ENCODE measurements at regions not wholly inside any gene's neighbourhood (a gene's known extent, or its start where the extent isn't known, plus 50 kb on each side); places are given as distances from the start of the nearest gene placed in this dataset.

DNA sequence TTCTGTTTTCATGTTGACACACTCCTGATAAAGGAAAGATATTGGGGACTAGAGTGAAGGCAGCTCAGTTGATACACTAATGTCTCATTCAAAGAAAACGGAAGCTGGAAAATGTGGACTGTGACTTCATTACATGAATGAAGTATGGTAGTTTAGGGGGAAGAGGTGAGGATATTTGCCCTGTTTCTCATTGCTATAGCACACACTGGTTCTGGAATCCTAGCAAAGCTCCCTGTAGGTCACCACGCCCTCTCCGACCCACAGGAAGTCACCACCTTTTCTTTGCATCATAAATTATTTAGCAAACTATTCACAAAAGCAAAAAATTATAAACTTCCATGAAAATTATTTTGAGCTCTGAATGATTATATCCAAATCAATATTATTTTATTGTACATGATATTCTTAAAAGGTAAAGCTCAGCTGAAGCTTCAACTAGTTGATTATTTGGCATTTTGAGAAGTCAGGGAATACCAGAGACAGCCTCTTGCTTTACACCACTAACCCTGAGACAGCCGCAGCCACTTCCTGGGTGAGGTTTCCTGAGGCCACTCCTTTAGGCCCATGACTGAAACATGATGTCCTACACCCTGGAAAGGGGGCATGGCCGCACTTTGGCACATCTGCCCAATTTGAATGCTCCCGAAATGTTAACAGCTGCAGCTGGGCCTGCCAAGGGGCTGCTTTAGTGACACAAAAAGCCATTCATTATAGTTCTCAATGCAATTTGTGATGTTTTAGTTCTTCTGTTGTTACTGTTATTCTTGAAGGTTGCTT is 50.0 kb upstream of the WDFY2 start:
- H4K8ac ChIP-seq (ENCODE audit: extremely low read depth, insufficient read depth, low read length) = 0 out of 2 replicates have a peak overlapping the region, but pooled peaks have one; percentile 14
- DNase-seq (ENCODE audit: low read depth in 1 of 2, low spot score in 2 of 2) (no peak), FAIRE-seq (no peak)
- H3K36me3 ChIP-seq (ENCODE audit: control insufficient read depth in 2 of 4, insufficient read depth in 4 of 4, low read length in 3 of 4) = no peaks in the 10 kb centered on the region
- no peak overlapping the region for H3K4me2 ChIP-seq (ENCODE audit: insufficient read depth in 1 of 2, low read depth in 2 of 2, low read length in 2 of 2)
- WGBS, 2 experiments (ENCODE audit: extremely low coverage in 1 of 2, insufficient coverage in 1 of 2, insufficient read length in 1 of 2, insufficient replicate concordance in 2 of 2, low coverage in 1 of 2, low lambda C conversion rate in 2 of 2, missing lambda C conversion rate in 1 of 2) = 87% methylated on average over 6 of the region's 6 CpGs; no CpG with 5 or more reads in 1 of the 2 experiments
- no peak overlapping the region for H3K4me3 ChIP-seq (ENCODE audit: extremely low read depth in 1 of 4, insufficient read depth in 2 of 4, low read depth in 3 of 4, low read length in 4 of 4)
- no peak overlapping the region for H3K4ac ChIP-seq (replicated peaks; ENCODE audit: insufficient read length, low read depth, low read length)
- no peaks in the 10 kb centered on the region for H3K9me3 ChIP-seq (ENCODE audit: insufficient read depth in 2 of 2, low read depth in 1 of 2, low read length in 1 of 2)
- no peak overlapping the region for H3K14ac ChIP-seq (ENCODE audit: insufficient read length)
- no peaks in the 10 kb centered on the region for H4K20me1 ChIP-seq (replicated peaks in 1 of 2; ENCODE audit: control insufficient read depth in 1 of 2, insufficient read depth in 2 of 2, low read length in 2 of 2)
- H4K91ac ChIP-seq (replicated peaks; ENCODE audit: insufficient read length, low read length) = no peak overlapping the region
- H3K27ac ChIP-seq (ENCODE audit: low read depth, low read length) = no peak overlapping the region
- H2BK12ac ChIP-seq (ENCODE audit: low read depth, low read length) = no peak overlapping the region
- H2AK5ac ChIP-seq (ENCODE audit: low read depth, low read length) = no peak overlapping the region
- ChIA-PET CTCF (ENCODE audit: partially characterized antibody) (interaction anchor here (1.5 to 1.6 kb wide), 2 partner anchors 26 to 58 kb away, joined by 3 read pairs; no protein-coding TSS in a partner anchor), POLR2A (ENCODE audit: partially characterized antibody) (interaction anchor here (0.8 to 2.1 kb wide), 3 partner anchors 8 to 81 kb away, joined by 3 to 4 read pairs (median 3); partner anchors contain the start of gene INTS6)
- no peak overlapping the region for H2BK15ac ChIP-seq (ENCODE audit: low read length)
- no peak overlapping the region for H4K5ac ChIP-seq (ENCODE audit: insufficient read length, low read depth, low read length)
- H3K79me1 ChIP-seq (ENCODE audit: low read depth, low read length) = no peaks in the 10 kb centered on the region
- no peak overlapping the region for H3K9ac ChIP-seq (replicated peaks in 1 of 4; ENCODE audit: extremely low read depth in 1 of 4, low read depth in 3 of 4, low read length in 3 of 4)
- no peak overlapping the region for H2BK5ac ChIP-seq (ENCODE audit: low read depth, low read length)
- H3K18ac ChIP-seq (ENCODE audit: extremely low read depth, low read length) = no peak overlapping the region
- no peak overlapping the region for H3K56ac ChIP-seq (replicated peaks; ENCODE audit: insufficient read length, low read depth, low read length)
- no peak overlapping the region for H2BK120ac ChIP-seq (replicated peaks; ENCODE audit: low read depth, low read length)
- H2AFZ ChIP-seq (ENCODE audit: low read length) = 0 out of 2 replicates have a peak overlapping the region, but pooled peaks have one; percentile 68
- no peaks in the 10 kb centered on the region for H3K27me3 ChIP-seq (replicated peaks in 1 of 4; ENCODE audit: control insufficient read depth in 3 of 4, extremely low read depth in 1 of 4, insufficient read depth in 3 of 4, low read length in 3 of 4)
- H3K23ac ChIP-seq (ENCODE audit: insufficient read length) = no peak overlapping the region
- H2BK20ac ChIP-seq (ENCODE audit: low read length) = no peak overlapping the region
- TF ChIP-seq BACH1 (IDR thresholded peaks at IDR 0.05; ENCODE audit: low read length) (no peak), CBX5 (IDR thresholded peaks at IDR 0.05; ENCODE audit: low read depth, low read length) (no peak), TCF12 (IDR thresholded peaks at IDR 0.05; ENCODE audit: low read depth, low read length) (no peak), GABPA (IDR thresholded peaks at IDR 0.05; ENCODE audit: borderline replicate concordance, insufficient read depth, low read length) (no peak)
- TF ChIP-seq, protein P1, sequence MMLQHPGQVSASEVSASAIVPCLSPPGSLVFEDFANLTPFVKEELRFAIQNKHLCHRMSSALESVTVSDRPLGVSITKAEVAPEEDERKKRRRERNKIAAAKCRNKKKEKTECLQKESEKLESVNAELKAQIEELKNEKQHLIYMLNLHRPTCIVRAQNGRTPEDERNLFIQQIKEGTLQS (IDR thresholded peaks at IDR 0.05; ENCODE audit: insufficient read depth, low read depth, low read length) = no peak
- H3K79me2 ChIP-seq (ENCODE audit: control insufficient read depth in 1 of 2, insufficient read depth in 2 of 2, low read length in 2 of 2) = no peaks in the 10 kb centered on the region
- H3K23me2 ChIP-seq (ENCODE audit: low read depth, low read length) = no peaks in the 10 kb centered on the region
- H3K4me1 ChIP-seq (replicated peaks in 1 of 4; ENCODE audit: control insufficient read depth in 3 of 4, insufficient read depth in 4 of 4, low read length in 3 of 4) = peaks cover 0 to 5% (median 3%) of the 10 kb centered on the region in 4 experiments; a peak in 4 of 7 replicates

All from H1 (cell line).